ENCODE measurements at regions not wholly inside any gene's neighbourhood (a gene's known extent, or its start where the extent isn't known, plus 50 kb on each side); places are given as distances from the start of the nearest gene placed in this dataset.

DNA sequence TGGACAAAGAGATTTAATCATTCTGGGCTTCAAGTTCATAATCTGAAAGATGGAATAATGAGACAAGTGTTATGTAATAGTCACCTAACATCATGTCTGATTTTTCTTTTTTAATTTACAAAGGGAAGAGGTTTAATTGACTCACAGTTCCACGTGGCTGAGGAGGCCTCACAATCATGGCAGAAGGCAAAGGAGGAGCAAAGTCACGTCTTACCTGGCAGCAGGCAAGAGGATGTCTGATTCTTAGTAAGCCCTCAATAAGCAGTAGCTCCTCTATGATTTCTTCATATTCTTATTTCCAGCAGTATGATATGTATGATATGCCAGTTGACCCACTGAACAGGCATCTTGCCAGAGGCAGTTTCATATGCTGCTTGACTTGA, 152.7 kb downstream of the S1PR1 start:
- TF ChIP-seq CTCF (IDR thresholded peaks at IDR 0.05) (no peak), POLR2A (IDR thresholded peaks at IDR 0.05) (no peak)

Measured in heart left ventricle (tissue), 13 donors.